Spinal cord (tissue), 9 donors: ENCODE measurements at regions not wholly inside any gene's neighbourhood (a gene's known extent, or its start where the extent isn't known, plus 50 kb on each side); places are given as distances from the start of the nearest gene placed in this dataset.

ENCODE experiments used
- DNase-seq, 6 donors: peaks; one replicate each; pipeline versions ENCODE4 v3.0.0 to v3.0.0-alpha.2; 2013 to 2015; ENCODE audit warnings: low spot score in 6 of 6, low read depth in 4 of 6
- H3K27ac ChIP-seq: one replicate; pipeline ENCODE4 v1.5.1; 2013; ENCODE audit warnings: low read depth, low read length, control low read depth
- H3K27me3 ChIP-seq: one replicate; pipeline ENCODE4 v1.6.1; 2013; ENCODE audit warnings: low read length; ENCODE audit not compliant: control insufficient read depth, insufficient read depth
- H3K36me3 ChIP-seq: one replicate; pipeline ENCODE4 v1.6.1; 2013; ENCODE audit warnings: low read length; ENCODE audit not compliant: control insufficient read depth, insufficient read depth
- H3K4me1 ChIP-seq: one replicate; pipeline ENCODE4 v1.6.1; 2013; ENCODE audit warnings: low read length; ENCODE audit not compliant: control insufficient read depth, insufficient read depth
- H3K4me3 ChIP-seq: one replicate; pipeline ENCODE4 v1.5.1; 2013; ENCODE audit warnings: low read depth, low read length, control low read depth
- H3K9me3 ChIP-seq: one replicate; pipeline ENCODE4 v1.6.1; 2013; ENCODE audit warnings: low read length; ENCODE audit not compliant: control insufficient read depth, insufficient read depth
- WGBS: methylation state at CpG from one replicate; pipeline ENCODE4 v1.1.5; 2013; ENCODE audit warnings: missing lambda C conversion rate; ENCODE audit not compliant: insufficient coverage; 5-methylcytosine and 5-hydroxymethylcytosine counted together
- donor health status: healthy.

GRCh38 chr12:91944637-91945036 lies 201.0 kb downstream of the BTG1 start:
- H3K9me3 ChIP-seq, result no peaks in the 10 kb centered on the region
- no CpG with 5 or more reads among the region's 1 CpG for whole genome bisulfite sequencing
- DNase-seq, result no peak

GRCh38 chr12:91940826-91941570 lies 204.6 kb downstream of the BTG1 start:
- Histone ChIP-seq H3K4me1 (no peaks in the 10 kb centered on the region), H3K36me3 (no peaks in the 10 kb centered on the region), H3K27ac (no peak overlapping the region), H3K4me3 (no peak overlapping the region), H3K27me3 (no peaks in the 10 kb centered on the region), H3K9me3 (no peaks in the 10 kb centered on the region)
- no CpG with 5 or more reads among the region's 1 CpG for WGBS
- DNase-seq, result no peak

More at GRCh38 chr12:91944637-91945036, 201.0 kb downstream of the BTG1 start:
- no peak overlapping the region for H3K4me3 ChIP-seq
- H3K4me1 ChIP-seq, result no peaks in the 10 kb centered on the region
- H3K27ac ChIP-seq, result no peak overlapping the region
- no peaks in the 10 kb centered on the region for H3K27me3 ChIP-seq
- H3K36me3 ChIP-seq, result no peaks in the 10 kb centered on the region

- Histone ChIP-seq H3K4me1 (no peaks in the 10 kb centered on the region), H3K27me3 (no peaks in the 10 kb centered on the region), H3K4me3 (no peak overlapping the region), H3K27ac (no peak overlapping the region), H3K36me3 (no peaks in the 10 kb centered on the region), H3K9me3 (no peaks in the 10 kb centered on the region)
- no peak for DNase-seq
- no CpG with 5 or more reads among the region's 1 CpG for WGBS
Observed at GRCh38 chr12:91940322-91940721, 205.3 kb downstream of the BTG1 start.

- Histone ChIP-seq H3K4me3 (no peak overlapping the region), H3K27me3 (no peaks in the 10 kb centered on the region), H3K4me1 (no peaks in the 10 kb centered on the region), H3K9me3 (no peaks in the 10 kb centered on the region), H3K27ac (no peak overlapping the region), H3K36me3 (no peaks in the 10 kb centered on the region)
- WGBS, result no CpG with 5 or more reads among the region's 1 CpG
- no peak for DNase-seq
Observed at GRCh38 chr12:91937706-91938105, 207.9 kb downstream of the BTG1 start.

GRCh38 chr12:91937009-91937408 lies 208.6 kb downstream of the BTG1 start:
- no peaks in the 10 kb centered on the region for H3K9me3 ChIP-seq
- no peaks in the 10 kb centered on the region for H3K27me3 ChIP-seq
- H3K4me3 ChIP-seq, result no peak overlapping the region
- H3K4me1 ChIP-seq, result no peaks in the 10 kb centered on the region
- 20% methylated on average over 1 of the region's 1 CpG for WGBS
- DNase-seq, result no peak
- H3K36me3 ChIP-seq, result no peaks in the 10 kb centered on the region
- no peak overlapping the region for H3K27ac ChIP-seq

GRCh38 chr12:91935296-91935695 lies 210.3 kb downstream of the BTG1 start:
- Histone ChIP-seq H3K4me3 (no peak overlapping the region), H3K4me1 (no peaks in the 10 kb centered on the region), H3K27ac (no peak overlapping the region), H3K36me3 (no peaks in the 10 kb centered on the region), H3K27me3 (no peaks in the 10 kb centered on the region), H3K9me3 (no peaks in the 10 kb centered on the region)
- peak in 1 of 6 donors; percentile 46 for DNase-seq
- no CpG with 5 or more reads among the region's 2 CpGs for WGBS

- Histone ChIP-seq H3K27me3 (no peaks in the 10 kb centered on the region), H3K4me3 (no peak overlapping the region), H3K9me3 (no peaks in the 10 kb centered on the region), H3K36me3 (no peaks in the 10 kb centered on the region), H3K4me1 (no peaks in the 10 kb centered on the region), H3K27ac (no peak overlapping the region)
- no CpG with 5 or more reads among the region's 2 CpGs for WGBS
- no peak for DNase-seq
Observed at GRCh38 chr12:91931111-91931510, 214.5 kb downstream of the BTG1 start.

GRCh38 chr12:91928501-91928900 lies 217.1 kb downstream of the BTG1 start:
- H3K27me3 ChIP-seq, result no peaks in the 10 kb centered on the region
- H3K4me1 ChIP-seq, result no peaks in the 10 kb centered on the region
- H3K9me3 ChIP-seq, result no peaks in the 10 kb centered on the region
- H3K4me3 ChIP-seq, result no peak overlapping the region
- no CpG with 5 or more reads among the region's 2 CpGs for WGBS
- H3K27ac ChIP-seq, result no peak overlapping the region
- DNase-seq, result no peak
- no peaks in the 10 kb centered on the region for H3K36me3 ChIP-seq

GRCh38 chr12:91926848-91927247 lies 218.8 kb downstream of the BTG1 start:
- Histone ChIP-seq H3K27ac (no peak overlapping the region), H3K36me3 (no peaks in the 10 kb centered on the region), H3K4me3 (no peak overlapping the region), H3K4me1 (no peaks in the 10 kb centered on the region), H3K9me3 (no peaks in the 10 kb centered on the region), H3K27me3 (no peaks in the 10 kb centered on the region)
- no CpG with 5 or more reads among the region's 1 CpG for WGBS
- peak in 1 of 6 donors; percentile 4 for DNase-seq

- DNase-seq, result no peak
- no peaks in the 10 kb centered on the region for H3K27me3 ChIP-seq
- no peaks in the 10 kb centered on the region for H3K36me3 ChIP-seq
- no peaks in the 10 kb centered on the region for H3K4me1 ChIP-seq
- H3K9me3 ChIP-seq, result no peaks in the 10 kb centered on the region
- H3K4me3 ChIP-seq, result no peak overlapping the region
- H3K27ac ChIP-seq, result no peak overlapping the region
- WGBS, result 95% methylated on average over 2 of the region's 3 CpGs
Observed at GRCh38 chr12:91924827-91925226, 220.8 kb downstream of the BTG1 start.
